GM23338 (cell line): ENCODE measurements at regions not wholly inside any gene's neighbourhood (a gene's known extent, or its start where the extent isn't known, plus 50 kb on each side); places are given as distances from the start of the nearest gene placed in this dataset.

ENCODE experiments used
- ATAC-seq: fragments of 200-7000 bp; cut with Tn5 transposase; 3 replicates; pipeline ENCODE4 v1.9.1; 2020
- DNase-seq: peaks from one replicate; pipeline ENCODE4 v3.0.0-alpha.2; 2015; ENCODE audit warnings: low spot score
- H2AFZ ChIP-seq: fragments of 200-600 bp; sonication (generic); 2 replicates; pipeline ENCODE4 v1.8.0; 2016; ENCODE audit warnings: antibody characterized with exemption, mild to moderate bottlenecking, moderate library complexity
- H3F3A ChIP-seq: fragments of 200-600 bp; sonication (generic); replicated peaks from 2 replicates; pipeline ENCODE4 v1.8.0; 2017; ENCODE audit warnings: antibody characterized with exemption, mixed run types, low read depth
- H3K27ac ChIP-seq: fragments of 200-600 bp; sonication (generic); 2 replicates; pipeline ENCODE4 v1.6.1; 2016; ENCODE audit warnings: low read depth
- H3K27me3 ChIP-seq: fragments of 200-600 bp; sonication (generic); 2 replicates; pipeline ENCODE4 v1.8.0; 2016; ENCODE audit warnings: mild to moderate bottlenecking, mixed run types, moderate library complexity; ENCODE audit not compliant: insufficient read depth
- H3K36me3 ChIP-seq: fragments of 200-600 bp; sonication (generic); 2 replicates; pipeline ENCODE4 v1.8.0; 2016; ENCODE audit warnings: mild to moderate bottlenecking; ENCODE audit not compliant: insufficient read depth
- H3K4me1 ChIP-seq: fragments of 200-600 bp; sonication (generic); 2 replicates; pipeline ENCODE4 v1.8.0; 2016; ENCODE audit warnings: mild to moderate bottlenecking, moderate library complexity; ENCODE audit not compliant: insufficient read depth
- H3K4me2 ChIP-seq: fragments of 200-600 bp; sonication (generic); 2 replicates; pipeline ENCODE4 v1.7.1; 2017; ENCODE audit warnings: mixed run types
- H3K4me3 ChIP-seq: fragments of 200-600 bp; sonication (generic); 2 replicates; pipeline ENCODE4 v1.6.1; 2016; ENCODE audit warnings: mixed run types
- H3K79me2 ChIP-seq: fragments of 200-600 bp; sonication (generic); replicated peaks from 2 replicates; pipeline ENCODE4 v1.8.0; 2017; ENCODE audit warnings: mild to moderate bottlenecking; ENCODE audit not compliant: insufficient read depth
- H3K9me2 ChIP-seq: fragments of 200-600 bp; sonication (generic); 2 replicates; pipeline ENCODE4 v1.8.0; 2017; ENCODE audit not compliant: insufficient read depth
- H4K20me1 ChIP-seq: fragments of 200-600 bp; sonication (generic); replicated peaks from 2 replicates; pipeline ENCODE4 v1.8.0; 2017; ENCODE audit warnings: mild to moderate bottlenecking; ENCODE audit not compliant: insufficient read depth
- H3K27ac Mint-ChIP-seq: 2 replicates; pipeline ENCODE4 v1.8.0; 2020; ENCODE audit warnings: inconsistent platforms, mild to moderate bottlenecking, moderate library complexity, mixed read lengths
- H3K27me3 Mint-ChIP-seq: 3 replicates; pipeline ENCODE4 v1.8.0; 2022; ENCODE audit warnings: low read depth, mild to moderate bottlenecking, moderate library complexity, mixed read lengths, inconsistent platforms; ENCODE audit not compliant: insufficient read depth, poor library complexity
- H3K36me3 Mint-ChIP-seq: 3 replicates; pipeline ENCODE4 v1.8.0; 2021; ENCODE audit warnings: low read depth, mild to moderate bottlenecking, inconsistent platforms, moderate library complexity, mixed read lengths
- H3K4me1 Mint-ChIP-seq: 3 replicates; pipeline ENCODE4 v1.8.0; 2020; ENCODE audit warnings: mild to moderate bottlenecking, inconsistent platforms, mixed read lengths
- H3K4me3 Mint-ChIP-seq: 3 replicates; pipeline ENCODE4 v1.8.0; 2021; ENCODE audit warnings: moderate library complexity, mild to moderate bottlenecking, inconsistent platforms, mixed read lengths
- H3K9me3 Mint-ChIP-seq: 3 replicates; pipeline ENCODE4 v1.8.0; 2020; ENCODE audit warnings: moderate library complexity, mild to moderate bottlenecking, inconsistent platforms, mixed read lengths
- CREB1 ChIP-seq: fragments of 250-450 bp; sonication (Bioruptor Pico); IDR thresholded peaks from 2 replicates; pipeline ENCODE4 v1.5.0; 2020; ENCODE audit warnings: low read depth, mild to moderate bottlenecking, moderate library complexity
- ETS1 ChIP-seq: IDR thresholded peaks from 2 replicates; pipeline ENCODE4 v1.6.1; 2016; ENCODE audit warnings: antibody characterized with exemption
- EZH2phosphoT487 ChIP-seq: fragments of 200-600 bp; sonication (generic); IDR thresholded peaks from one replicate; pipeline ENCODE4 v1.8.1; 2018; ENCODE audit warnings: antibody characterized with exemption; ENCODE audit not compliant: unreplicated experiment
- JUNB ChIP-seq: IDR thresholded peaks from one replicate; pipeline ENCODE4 v1.6.1; 2016; ENCODE audit warnings: antibody characterized with exemption; ENCODE audit not compliant: unreplicated experiment
- ZNF114 ChIP-seq: fragments of 250-450 bp; sonication (Bioruptor Pico); IDR thresholded peaks from 2 replicates; pipeline ENCODE4 v1.5.0; 2020; ENCODE audit warnings: mild to moderate bottlenecking, moderate library complexity
- ZNF462 ChIP-seq: fragments of 250-450 bp; sonication (Bioruptor Pico); IDR thresholded peaks from 2 replicates; pipeline ENCODE4 v1.5.0; 2020; ENCODE audit warnings: mild to moderate bottlenecking, moderate library complexity

- TF ChIP-seq ZNF462 (CRISPR knock-in tag) = no peak
- no peak for TF ChIP-seq EZH2phosphoT487
- no peak for TF ChIP-seq ZNF114
- TF ChIP-seq ETS1 = no peak
Measured at GRCh38 chr4:126939401-126939800, 693.4 kb upstream of the INTU start (continued).

- Mint-ChIP-seq H3K27me3 (no peaks in the 10 kb centered on the region), H3K36me3 (no peaks in the 10 kb centered on the region), H3K27ac (no peak overlapping the region), H3K4me3 (no peak overlapping the region), H3K4me1 (no peaks in the 10 kb centered on the region), H3K9me3 (no peaks in the 10 kb centered on the region; the same call in 2 of the 3 replicates)
- Histone ChIP-seq H3K9me2 (no peaks in the 10 kb centered on the region), H3F3A (no peaks in the 10 kb centered on the region), H3K4me1 (no peaks in the 10 kb centered on the region), H3K27me3 (no peaks in the 10 kb centered on the region), H3K36me3 (no peaks in the 10 kb centered on the region), H3K4me3 (no peak overlapping the region), H3K79me2 (no peaks in the 10 kb centered on the region), H2AFZ (no peak overlapping the region), H3K4me2 (no peak overlapping the region), H4K20me1 (no peaks in the 10 kb centered on the region), H3K27ac (no peak overlapping the region)
- DNase-seq = no peak
- ATAC-seq = no peak
- TF ChIP-seq CREB1 (CRISPR knock-in tag) (no peak), ZNF462 (CRISPR knock-in tag) (no peak), JUNB (no peak)
Measured at GRCh38 chr4:126947536-126947935, 685.2 kb upstream of the INTU start.
